GM12864 (cell line): ENCODE measurements at regions not wholly inside any gene's neighbourhood (a gene's known extent, or its start where the extent isn't known, plus 50 kb on each side); places are given as distances from the start of the nearest gene placed in this dataset.
A peak's percentile ranks its signal among the peaks of the same experiment; 100 is the strongest.

Source experiments
- DNase-seq: peaks from one replicate; pipeline ENCODE4 v3.0.0-alpha.2; 2011; ENCODE audit warnings: low read depth
- H3K4me3 ChIP-seq: 2 replicates; pipeline ENCODE4 v1.5.1; 2011; ENCODE audit warnings: mild to moderate bottlenecking, low read depth, low read length, control low read depth
- TF ChIP-seq, protein P1 (sequence below): IDR thresholded peaks from 2 replicates; pipeline ENCODE4 v1.5.1; 2011; ENCODE audit warnings: low read depth, mild to moderate bottlenecking, moderate library complexity, low read length, control low read depth, inconsistent platforms; ENCODE audit errors: missing control alignments

DNA sequence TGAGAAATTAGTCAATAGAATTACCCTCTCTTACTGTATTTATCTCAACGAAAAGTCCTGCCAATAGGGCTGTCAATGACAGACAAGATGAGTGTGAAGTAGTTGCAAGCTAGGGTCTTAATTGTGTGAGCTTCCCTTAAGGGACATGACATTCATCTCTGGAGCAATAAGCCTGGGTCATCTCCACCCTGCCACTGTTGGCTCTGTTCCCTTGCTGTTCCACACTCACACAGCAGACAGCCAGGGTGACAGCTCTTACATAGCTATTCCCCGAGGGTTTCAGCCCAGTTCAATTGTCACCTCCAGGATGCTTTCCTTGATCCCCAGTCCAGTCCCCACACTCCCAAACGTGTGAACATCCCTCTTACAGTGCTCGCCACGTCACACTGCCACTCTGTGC is 215.0 kb downstream of the NXPE2 start:
- no peak overlapping the region for H3K4me3 ChIP-seq
- no peak for DNase-seq
- TF ChIP-seq, protein P1, sequence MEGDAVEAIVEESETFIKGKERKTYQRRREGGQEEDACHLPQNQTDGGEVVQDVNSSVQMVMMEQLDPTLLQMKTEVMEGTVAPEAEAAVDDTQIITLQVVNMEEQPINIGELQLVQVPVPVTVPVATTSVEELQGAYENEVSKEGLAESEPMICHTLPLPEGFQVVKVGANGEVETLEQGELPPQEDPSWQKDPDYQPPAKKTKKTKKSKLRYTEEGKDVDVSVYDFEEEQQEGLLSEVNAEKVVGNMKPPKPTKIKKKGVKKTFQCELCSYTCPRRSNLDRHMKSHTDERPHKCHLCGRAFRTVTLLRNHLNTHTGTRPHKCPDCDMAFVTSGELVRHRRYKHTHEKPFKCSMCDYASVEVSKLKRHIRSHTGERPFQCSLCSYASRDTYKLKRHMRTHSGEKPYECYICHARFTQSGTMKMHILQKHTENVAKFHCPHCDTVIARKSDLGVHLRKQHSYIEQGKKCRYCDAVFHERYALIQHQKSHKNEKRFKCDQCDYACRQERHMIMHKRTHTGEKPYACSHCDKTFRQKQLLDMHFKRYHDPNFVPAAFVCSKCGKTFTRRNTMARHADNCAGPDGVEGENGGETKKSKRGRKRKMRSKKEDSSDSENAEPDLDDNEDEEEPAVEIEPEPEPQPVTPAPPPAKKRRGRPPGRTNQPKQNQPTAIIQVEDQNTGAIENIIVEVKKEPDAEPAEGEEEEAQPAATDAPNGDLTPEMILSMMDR: no peak

DNA sequence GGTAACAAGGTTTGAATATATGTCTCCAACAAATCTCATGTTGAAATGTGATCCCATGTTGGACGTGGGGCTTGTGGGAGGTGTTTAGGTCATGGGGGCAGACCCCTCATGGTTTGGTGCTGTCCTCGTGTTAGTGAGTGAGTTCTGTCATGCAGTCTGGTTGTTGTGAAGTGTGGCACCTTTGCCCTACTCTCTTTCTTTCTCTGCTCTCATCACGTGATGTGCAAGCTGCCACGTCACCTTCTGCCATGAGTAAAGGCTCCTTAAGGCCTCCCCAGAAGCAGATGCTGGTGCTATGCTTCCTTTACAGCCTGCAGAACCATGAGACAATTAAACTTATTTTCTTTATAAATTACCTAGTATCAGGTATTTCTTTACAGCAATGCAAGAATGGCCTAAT is 218.3 kb downstream of the NXPE2 start:
- DNase-seq: no peak
- TF ChIP-seq, protein P1: no peak
- H3K4me3 ChIP-seq: no peak overlapping the region

DNA sequence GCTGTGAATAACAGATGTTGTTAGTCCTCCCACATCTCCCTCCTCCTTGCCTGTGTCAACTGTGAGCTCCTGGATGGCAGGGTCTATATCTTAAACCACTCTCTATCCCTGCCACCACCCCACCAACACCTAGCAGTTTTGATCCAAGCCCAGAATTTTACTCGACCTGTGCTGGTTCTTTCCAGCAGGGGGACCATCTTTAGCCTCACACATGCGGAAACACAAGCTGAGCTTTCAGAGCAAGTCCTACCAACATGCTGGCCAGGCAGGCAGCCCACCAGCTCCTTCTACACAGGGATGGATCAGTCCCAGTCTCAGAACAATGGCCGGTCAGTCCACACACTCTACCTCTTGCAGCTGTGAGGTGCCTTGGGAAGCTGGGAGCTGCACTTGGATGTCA is 231.5 kb downstream of the NXPE2 start:
- DNase-seq: no peak
- no peak overlapping the region for H3K4me3 ChIP-seq
- TF ChIP-seq, protein P1: peak; percentile 15

DNA sequence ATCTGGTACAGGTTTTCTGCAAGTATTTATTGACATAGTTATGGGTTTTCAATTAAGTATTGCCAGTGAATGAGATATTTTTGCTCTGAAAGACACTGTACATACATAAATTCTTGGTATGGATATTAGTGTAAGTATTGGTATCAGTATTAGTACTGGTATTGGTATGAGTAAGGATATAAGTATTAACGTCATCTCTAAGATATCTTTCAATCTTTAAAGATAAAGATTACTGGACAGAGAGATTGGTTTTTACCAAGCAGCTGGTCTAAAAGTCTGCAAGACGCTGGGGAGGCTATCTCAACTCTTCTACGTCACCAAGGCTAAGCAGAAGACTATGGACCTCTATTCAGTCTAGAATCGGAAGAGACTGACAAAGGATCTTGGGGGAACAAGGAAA is 234.5 kb downstream of the NXPE2 start:
- TF ChIP-seq, protein P1: no peak
- DNase-seq: no peak

DNA sequence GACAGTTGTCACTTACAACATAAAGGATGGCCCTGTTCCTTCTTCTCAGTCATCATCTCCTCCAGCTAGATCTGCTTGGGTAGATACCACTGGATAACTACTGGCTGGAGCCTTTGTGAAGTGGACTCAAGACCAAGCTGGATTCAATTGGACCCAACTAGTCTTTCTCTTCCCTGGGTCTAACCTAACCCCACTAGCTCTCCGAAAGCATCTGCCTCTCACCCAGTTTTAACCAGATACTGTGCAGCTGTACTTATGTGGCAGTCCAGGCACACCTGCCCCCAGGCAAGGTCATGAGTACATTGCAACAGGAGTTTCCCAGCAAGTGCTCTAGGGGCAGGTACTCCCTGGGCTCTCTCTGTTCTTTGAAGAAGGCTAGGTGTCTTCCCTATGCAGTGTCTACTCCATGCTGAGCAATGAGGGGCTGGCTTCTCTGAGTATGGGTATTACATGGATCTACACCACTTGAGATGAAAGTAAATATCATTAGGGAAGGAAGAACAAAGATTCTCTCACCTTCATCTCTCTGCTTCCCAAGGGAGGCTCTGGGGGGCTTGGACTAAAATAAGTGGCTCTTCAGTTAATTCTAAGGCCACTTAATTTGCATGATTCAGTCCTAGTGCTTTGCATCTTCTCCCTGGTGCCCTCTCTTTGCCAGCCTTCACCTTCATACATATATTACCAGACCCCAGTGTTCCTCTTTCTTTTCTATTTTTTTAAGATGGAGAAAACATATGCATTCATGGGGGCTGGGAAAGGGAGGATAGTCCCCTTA is 236.1 kb downstream of the NXPE2 start:
- H3K4me3 ChIP-seq: no peak overlapping the region
- TF ChIP-seq, protein P1: no peak
- DNase-seq: no peak

More for the DNA sequence above, 234.5 kb downstream of the NXPE2 start:
- H3K4me3 ChIP-seq: no peak overlapping the region

DNA sequence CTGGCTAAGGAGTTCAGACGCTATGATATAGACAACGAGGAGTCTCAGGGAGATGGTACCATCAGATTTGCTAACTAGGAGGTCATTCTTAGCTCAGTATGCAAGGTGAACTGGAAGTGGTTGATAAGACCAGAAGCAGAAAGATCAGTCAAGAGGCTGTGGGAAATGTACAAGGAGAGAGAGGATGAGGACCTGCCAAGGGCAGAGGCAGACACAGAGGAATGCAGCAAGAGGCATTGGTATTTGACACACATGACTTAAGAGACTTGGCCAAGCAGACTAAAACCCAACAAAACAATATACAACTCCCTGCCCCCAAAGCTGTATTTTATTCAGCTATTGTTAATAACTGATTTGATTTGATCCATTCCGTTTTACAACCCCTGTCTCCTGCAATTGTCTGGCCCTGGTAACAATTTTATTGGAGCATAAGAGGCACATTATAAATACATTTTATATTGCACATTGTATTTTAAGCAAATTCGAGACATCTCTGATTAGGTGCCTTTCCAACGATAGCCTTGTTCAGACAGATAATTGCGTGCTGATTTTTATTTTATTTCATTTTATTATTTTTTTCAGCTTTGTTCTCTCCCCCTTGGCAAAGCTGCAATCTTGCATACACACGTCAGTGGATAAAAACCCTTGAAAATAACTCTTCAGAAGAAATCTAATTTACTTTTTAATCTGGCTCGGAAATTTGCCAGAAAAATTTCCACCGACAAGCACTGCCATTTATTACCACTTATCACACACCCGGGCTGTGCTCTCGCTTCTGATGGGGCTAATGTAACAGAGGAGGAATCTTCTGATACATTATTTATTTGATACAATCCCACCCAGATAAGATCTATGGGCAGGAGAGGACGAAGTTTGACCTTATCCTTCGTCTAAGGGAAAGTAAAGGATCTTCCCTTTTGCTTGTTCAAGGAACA is 237.8 kb downstream of the NXPE2 start:
- TF ChIP-seq, protein P1: no peak
- no peak overlapping the region for H3K4me3 ChIP-seq
- no peak for DNase-seq
